Body of pancreas (tissue), 4 donors: ENCODE measurements at regions not wholly inside any gene's neighbourhood (a gene's known extent, or its start where the extent isn't known, plus 50 kb on each side); places are given as distances from the start of the nearest gene placed in this dataset.

ENCODE experiments used
- POLR2A ChIP-seq, 3 donors: fragments of 450-650 bp; IDR thresholded peaks; one replicate each; pipeline ENCODE4 v1.6.1; 2016; ENCODE audit warnings: antibody characterized with exemption in 3 of 3, mild to moderate bottlenecking in 2 of 3
- TF ChIP-seq, protein P1 (sequence below), 7 experiments: fragments of 450-650 bp in 4 of 7; fragments of 200-600 bp in 3 of 7; sonication (generic) in 3 of 7; IDR thresholded peaks; one replicate each; pipeline ENCODE4 v1.5.1; 2016 to 2019; ENCODE audit warnings: antibody characterized with exemption in 7 of 7

GRCh38 chr20:55469074-55469473, 536.2 kb downstream of the CBLN4 start:
- TF ChIP-seq, protein P1, sequence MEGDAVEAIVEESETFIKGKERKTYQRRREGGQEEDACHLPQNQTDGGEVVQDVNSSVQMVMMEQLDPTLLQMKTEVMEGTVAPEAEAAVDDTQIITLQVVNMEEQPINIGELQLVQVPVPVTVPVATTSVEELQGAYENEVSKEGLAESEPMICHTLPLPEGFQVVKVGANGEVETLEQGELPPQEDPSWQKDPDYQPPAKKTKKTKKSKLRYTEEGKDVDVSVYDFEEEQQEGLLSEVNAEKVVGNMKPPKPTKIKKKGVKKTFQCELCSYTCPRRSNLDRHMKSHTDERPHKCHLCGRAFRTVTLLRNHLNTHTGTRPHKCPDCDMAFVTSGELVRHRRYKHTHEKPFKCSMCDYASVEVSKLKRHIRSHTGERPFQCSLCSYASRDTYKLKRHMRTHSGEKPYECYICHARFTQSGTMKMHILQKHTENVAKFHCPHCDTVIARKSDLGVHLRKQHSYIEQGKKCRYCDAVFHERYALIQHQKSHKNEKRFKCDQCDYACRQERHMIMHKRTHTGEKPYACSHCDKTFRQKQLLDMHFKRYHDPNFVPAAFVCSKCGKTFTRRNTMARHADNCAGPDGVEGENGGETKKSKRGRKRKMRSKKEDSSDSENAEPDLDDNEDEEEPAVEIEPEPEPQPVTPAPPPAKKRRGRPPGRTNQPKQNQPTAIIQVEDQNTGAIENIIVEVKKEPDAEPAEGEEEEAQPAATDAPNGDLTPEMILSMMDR (IDR thresholded peaks at IDR 0.05): no peak
- TF ChIP-seq POLR2A (IDR thresholded peaks at IDR 0.05): no peak
